ENCODE measurements at regions not wholly inside any gene's neighbourhood (a gene's known extent, or its start where the extent isn't known, plus 50 kb on each side); places are given as distances from the start of the nearest gene placed in this dataset.

DNA sequence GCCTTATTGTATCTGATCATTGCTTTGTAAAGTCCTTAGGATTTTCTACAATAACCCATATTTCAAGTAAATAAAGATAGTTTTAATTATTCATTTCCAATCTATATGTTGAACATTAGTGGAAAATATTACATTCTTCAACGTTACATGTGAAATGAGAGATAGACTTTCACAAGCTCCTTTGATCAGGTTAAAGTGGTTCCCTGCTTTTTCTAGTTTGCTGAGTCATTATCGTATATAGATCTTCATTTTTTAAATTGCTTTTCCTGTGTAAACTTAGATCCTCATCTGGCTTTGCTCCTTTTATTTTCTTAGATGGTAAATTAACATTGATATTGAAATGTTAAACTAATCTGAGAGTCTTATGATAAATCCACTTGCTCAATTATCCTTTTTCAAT lies 599.0 kb downstream of the TRAM1L1 start:
- TF ChIP-seq, protein P1, sequence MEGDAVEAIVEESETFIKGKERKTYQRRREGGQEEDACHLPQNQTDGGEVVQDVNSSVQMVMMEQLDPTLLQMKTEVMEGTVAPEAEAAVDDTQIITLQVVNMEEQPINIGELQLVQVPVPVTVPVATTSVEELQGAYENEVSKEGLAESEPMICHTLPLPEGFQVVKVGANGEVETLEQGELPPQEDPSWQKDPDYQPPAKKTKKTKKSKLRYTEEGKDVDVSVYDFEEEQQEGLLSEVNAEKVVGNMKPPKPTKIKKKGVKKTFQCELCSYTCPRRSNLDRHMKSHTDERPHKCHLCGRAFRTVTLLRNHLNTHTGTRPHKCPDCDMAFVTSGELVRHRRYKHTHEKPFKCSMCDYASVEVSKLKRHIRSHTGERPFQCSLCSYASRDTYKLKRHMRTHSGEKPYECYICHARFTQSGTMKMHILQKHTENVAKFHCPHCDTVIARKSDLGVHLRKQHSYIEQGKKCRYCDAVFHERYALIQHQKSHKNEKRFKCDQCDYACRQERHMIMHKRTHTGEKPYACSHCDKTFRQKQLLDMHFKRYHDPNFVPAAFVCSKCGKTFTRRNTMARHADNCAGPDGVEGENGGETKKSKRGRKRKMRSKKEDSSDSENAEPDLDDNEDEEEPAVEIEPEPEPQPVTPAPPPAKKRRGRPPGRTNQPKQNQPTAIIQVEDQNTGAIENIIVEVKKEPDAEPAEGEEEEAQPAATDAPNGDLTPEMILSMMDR (tag by site-specific recombination; IDR thresholded peaks at IDR 0.05), result no peak
- TF ChIP-seq ZNF23 (tag by site-specific recombination; IDR thresholded peaks at IDR 0.05; ENCODE audit: borderline replicate concordance) (no peak), ZBTB8A (tag by site-specific recombination; IDR thresholded peaks at IDR 0.05) (no peak), ZNF776 (tag by site-specific recombination; IDR thresholded peaks at IDR 0.05; ENCODE audit: borderline replicate concordance) (no peak), MZF1 (tag by site-specific recombination; IDR thresholded peaks at IDR 0.05; ENCODE audit: borderline replicate concordance) (no peak), ZNF521 (tag by site-specific recombination; IDR thresholded peaks at IDR 0.05) (no peak), ZNF623 (tag by site-specific recombination; IDR thresholded peaks at IDR 0.05) (no peak), ZNF670 (tag by site-specific recombination; IDR thresholded peaks at IDR 0.05; ENCODE audit: low read depth) (no peak), ZNF114 (tag by site-specific recombination; IDR thresholded peaks at IDR 0.05) (no peak), ZNF18 (tag by site-specific recombination; IDR thresholded peaks at IDR 0.05) (no peak), ZFP41 (tag by site-specific recombination; IDR thresholded peaks at IDR 0.05; ENCODE audit: borderline replicate concordance) (no peak)
